ENCODE measurements at regions not wholly inside any gene's neighbourhood (a gene's known extent, or its start where the extent isn't known, plus 50 kb on each side); places are given as distances from the start of the nearest gene placed in this dataset.

GRCh38 chr2:196440413-196440812 is 199.1 kb upstream of the CCDC150 start:
- H3K4me1 Mint-ChIP-seq (ENCODE audit: unreplicated experiment): peaks cover 20% of the 10 kb centered on the region
- H3K36me3 Mint-ChIP-seq (ENCODE audit: low read depth, unreplicated experiment): no peaks in the 10 kb centered on the region
- TF ChIP-seq CTCF (IDR thresholded peaks at IDR 0.05; ENCODE audit: unreplicated experiment): no peak
- H3K27me3 Mint-ChIP-seq (ENCODE audit: unreplicated experiment): no peaks in the 10 kb centered on the region
- no peaks in the 10 kb centered on the region for H3K9me3 Mint-ChIP-seq (ENCODE audit: unreplicated experiment)
- DNase-seq (ENCODE audit: low spot score): no peak
- H3K4me3 Mint-ChIP-seq (ENCODE audit: unreplicated experiment): no peak overlapping the region
- no peak overlapping the region for H3K27ac Mint-ChIP-seq (ENCODE audit: unreplicated experiment)

GRCh38 chr2:196441527-196441926 is 198.0 kb upstream of the CCDC150 start:
- Mint-ChIP-seq H3K27me3 (ENCODE audit: unreplicated experiment) (no peaks in the 10 kb centered on the region), H3K4me1 (ENCODE audit: unreplicated experiment) (peaks cover 20% of the 10 kb centered on the region), H3K9me3 (ENCODE audit: unreplicated experiment) (no peaks in the 10 kb centered on the region), H3K4me3 (ENCODE audit: unreplicated experiment) (no peak overlapping the region), H3K27ac (ENCODE audit: unreplicated experiment) (no peak overlapping the region), H3K36me3 (ENCODE audit: low read depth, unreplicated experiment) (no peaks in the 10 kb centered on the region)
- TF ChIP-seq CTCF (IDR thresholded peaks at IDR 0.05; ENCODE audit: unreplicated experiment): no peak
- no peak for DNase-seq (ENCODE audit: low spot score)

- H3K4me3 Mint-ChIP-seq (ENCODE audit: unreplicated experiment): no peak overlapping the region
- H3K27ac Mint-ChIP-seq (ENCODE audit: unreplicated experiment): no peak overlapping the region
- no peaks in the 10 kb centered on the region for H3K27me3 Mint-ChIP-seq (ENCODE audit: unreplicated experiment)
- no peaks in the 10 kb centered on the region for H3K36me3 Mint-ChIP-seq (ENCODE audit: low read depth, unreplicated experiment)
- DNase-seq (ENCODE audit: low spot score): no peak
- peaks cover 20% of the 10 kb centered on the region for H3K4me1 Mint-ChIP-seq (ENCODE audit: unreplicated experiment)
- TF ChIP-seq CTCF (IDR thresholded peaks at IDR 0.05; ENCODE audit: unreplicated experiment): no peak
- H3K9me3 Mint-ChIP-seq (ENCODE audit: unreplicated experiment): no peaks in the 10 kb centered on the region
Measured at GRCh38 chr2:196442211-196442610, 197.3 kb upstream of the CCDC150 start.

- H3K4me1 Mint-ChIP-seq (ENCODE audit: unreplicated experiment): peaks cover 7% of the 10 kb centered on the region
- H3K27ac Mint-ChIP-seq (ENCODE audit: unreplicated experiment): no peak overlapping the region
- no peak for DNase-seq (ENCODE audit: low spot score)
- H3K4me3 Mint-ChIP-seq (ENCODE audit: unreplicated experiment): no peak overlapping the region
- no peaks in the 10 kb centered on the region for H3K36me3 Mint-ChIP-seq (ENCODE audit: low read depth, unreplicated experiment)
- TF ChIP-seq CTCF (IDR thresholded peaks at IDR 0.05; ENCODE audit: unreplicated experiment): no peak
- H3K27me3 Mint-ChIP-seq (ENCODE audit: unreplicated experiment): no peaks in the 10 kb centered on the region
- H3K9me3 Mint-ChIP-seq (ENCODE audit: unreplicated experiment): no peaks in the 10 kb centered on the region
Measured at GRCh38 chr2:196444442-196444841, 195.1 kb upstream of the CCDC150 start.

GRCh38 chr2:196445991-196446390 is 193.5 kb upstream of the CCDC150 start:
- Mint-ChIP-seq H3K4me1 (ENCODE audit: unreplicated experiment) (no peaks in the 10 kb centered on the region), H3K27me3 (ENCODE audit: unreplicated experiment) (no peaks in the 10 kb centered on the region), H3K9me3 (ENCODE audit: unreplicated experiment) (no peaks in the 10 kb centered on the region), H3K4me3 (ENCODE audit: unreplicated experiment) (no peak overlapping the region), H3K27ac (ENCODE audit: unreplicated experiment) (no peak overlapping the region), H3K36me3 (ENCODE audit: low read depth, unreplicated experiment) (no peaks in the 10 kb centered on the region)
- no peak for TF ChIP-seq CTCF (IDR thresholded peaks at IDR 0.05; ENCODE audit: unreplicated experiment)
- no peak for DNase-seq (ENCODE audit: low spot score)

All from endothelial cell (in vitro differentiated cells).